ENCODE measurements at regions not wholly inside any gene's neighbourhood (a gene's known extent, or its start where the extent isn't known, plus 50 kb on each side); places are given as distances from the start of the nearest gene placed in this dataset.
"Not testable (repeated sequence)": the region's sequence is repeated elsewhere in the genome, so short reads cannot be mapped to it uniquely, and the experiment has no call there.

GRCh38 chr12:67088401-67089118 lies 180.6 kb upstream of the CAND1 start:
- no peak for DNase-seq

- no peak for DNase-seq
These were observed 178.0 kb upstream of the CAND1 start for GRCh38 chr12:67091204-67091603.

GRCh38 chr12:67091678-67092077 lies 177.5 kb upstream of the CAND1 start:
- DNase-seq, result no peak

GRCh38 chr12:67092934-67093333 lies 176.2 kb upstream of the CAND1 start:
- DNase-seq, result not testable (repeated sequence)

- DNase-seq, result no peak
These were observed 172.4 kb upstream of the CAND1 start for GRCh38 chr12:67096533-67097318.

- DNase-seq, result no peak
These were observed 169.3 kb upstream of the CAND1 start for GRCh38 chr12:67099858-67100257.

- no peak for DNase-seq
These were observed 165.6 kb upstream of the CAND1 start for GRCh38 chr12:67103521-67103920.

- no peak for DNase-seq
These were observed 161.9 kb upstream of the CAND1 start for GRCh38 chr12:67107235-67107634.

GRCh38 chr12:67107751-67108269 lies 161.3 kb upstream of the CAND1 start:
- DNase-seq, result no peak

- DNase-seq, result not testable (repeated sequence)
These were observed 158.8 kb upstream of the CAND1 start for GRCh38 chr12:67110345-67110744.

- DNase-seq, result no peak
These were observed 158.0 kb upstream of the CAND1 start for GRCh38 chr12:67111182-67111581.

- no peak for DNase-seq
These were observed 156.6 kb upstream of the CAND1 start for GRCh38 chr12:67112586-67112985.

GRCh38 chr12:67116134-67116533 lies 153.0 kb upstream of the CAND1 start:
- no peak for DNase-seq

GRCh38 chr12:67122584-67122983 lies 146.6 kb upstream of the CAND1 start:
- no peak for DNase-seq

- no peak for DNase-seq
These were observed 131.9 kb upstream of the CAND1 start for GRCh38 chr12:67137256-67137655.

GRCh38 chr12:67141296-67142018 lies 127.7 kb upstream of the CAND1 start:
- DNase-seq, result no peak

GRCh38 chr12:67145692-67146091 lies 123.5 kb upstream of the CAND1 start:
- no peak for DNase-seq

GRCh38 chr12:67147030-67147429 lies 122.1 kb upstream of the CAND1 start:
- DNase-seq, result no peak

GRCh38 chr12:67147447-67147846 lies 121.7 kb upstream of the CAND1 start:
- no peak for DNase-seq

GRCh38 chr12:67148265-67148664 lies 120.9 kb upstream of the CAND1 start:
- no peak for DNase-seq

- DNase-seq, result no peak
These were observed 117.3 kb upstream of the CAND1 start for GRCh38 chr12:67151886-67152285.

- DNase-seq, result no peak
These were observed 116.7 kb upstream of the CAND1 start for GRCh38 chr12:67152451-67152850.

- DNase-seq, result no peak
These were observed 114.3 kb upstream of the CAND1 start for GRCh38 chr12:67154901-67155300.
